ENCODE measurements at regions not wholly inside any gene's neighbourhood (a gene's known extent, or its start where the extent isn't known, plus 50 kb on each side); places are given as distances from the start of the nearest gene placed in this dataset.

DNA sequence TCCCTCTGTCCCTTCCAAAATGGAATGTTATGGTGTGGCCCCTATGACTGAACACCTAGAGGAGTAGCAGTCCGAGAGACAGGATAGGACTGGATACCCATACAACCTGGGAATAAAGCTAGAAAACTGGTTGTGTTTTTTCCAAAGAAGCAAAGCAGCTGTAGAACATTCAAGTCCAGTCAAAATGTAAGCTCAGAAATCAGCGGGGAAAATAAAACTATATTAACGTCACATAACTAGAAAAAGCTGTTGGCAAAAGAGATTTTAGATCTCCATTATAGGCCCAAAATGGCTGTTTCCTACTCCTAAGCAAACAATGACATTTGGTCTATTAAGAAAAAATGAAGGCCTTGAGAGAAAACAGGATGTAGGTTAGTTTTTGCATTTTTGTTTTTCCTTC lies 177.7 kb downstream of the PTN start:
- no peaks in the 10 kb centered on the region for H3K9me3 ChIP-seq
- no peak overlapping the region for H3K27ac ChIP-seq
- intact Hi-C loops (cut with DNase I), result loop anchor here in 1 of 2 donors (5.0 kb wide), 1 partner anchor 287 kb away; no protein-coding TSS in a partner anchor
- H3K4me3 ChIP-seq, result no peak overlapping the region
- no peak for TF ChIP-seq POLR2A (IDR thresholded peaks at IDR 0.05)
- TF ChIP-seq, protein P1, sequence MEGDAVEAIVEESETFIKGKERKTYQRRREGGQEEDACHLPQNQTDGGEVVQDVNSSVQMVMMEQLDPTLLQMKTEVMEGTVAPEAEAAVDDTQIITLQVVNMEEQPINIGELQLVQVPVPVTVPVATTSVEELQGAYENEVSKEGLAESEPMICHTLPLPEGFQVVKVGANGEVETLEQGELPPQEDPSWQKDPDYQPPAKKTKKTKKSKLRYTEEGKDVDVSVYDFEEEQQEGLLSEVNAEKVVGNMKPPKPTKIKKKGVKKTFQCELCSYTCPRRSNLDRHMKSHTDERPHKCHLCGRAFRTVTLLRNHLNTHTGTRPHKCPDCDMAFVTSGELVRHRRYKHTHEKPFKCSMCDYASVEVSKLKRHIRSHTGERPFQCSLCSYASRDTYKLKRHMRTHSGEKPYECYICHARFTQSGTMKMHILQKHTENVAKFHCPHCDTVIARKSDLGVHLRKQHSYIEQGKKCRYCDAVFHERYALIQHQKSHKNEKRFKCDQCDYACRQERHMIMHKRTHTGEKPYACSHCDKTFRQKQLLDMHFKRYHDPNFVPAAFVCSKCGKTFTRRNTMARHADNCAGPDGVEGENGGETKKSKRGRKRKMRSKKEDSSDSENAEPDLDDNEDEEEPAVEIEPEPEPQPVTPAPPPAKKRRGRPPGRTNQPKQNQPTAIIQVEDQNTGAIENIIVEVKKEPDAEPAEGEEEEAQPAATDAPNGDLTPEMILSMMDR (IDR thresholded peaks at IDR 0.05), result no peak
- H3K36me3 ChIP-seq, result no peaks in the 10 kb centered on the region
- 67% methylated on average over 3 of the region's 3 CpGs for WGBS (ENCODE audit: insufficient coverage, low coverage, low lambda C conversion rate, missing lambda C conversion rate)
- no peaks in the 10 kb centered on the region for H3K4me1 ChIP-seq
- no peak for ATAC-seq
- DNase-seq, result no peak
- H3K27me3 ChIP-seq, result no peaks in the 10 kb centered on the region

DNA sequence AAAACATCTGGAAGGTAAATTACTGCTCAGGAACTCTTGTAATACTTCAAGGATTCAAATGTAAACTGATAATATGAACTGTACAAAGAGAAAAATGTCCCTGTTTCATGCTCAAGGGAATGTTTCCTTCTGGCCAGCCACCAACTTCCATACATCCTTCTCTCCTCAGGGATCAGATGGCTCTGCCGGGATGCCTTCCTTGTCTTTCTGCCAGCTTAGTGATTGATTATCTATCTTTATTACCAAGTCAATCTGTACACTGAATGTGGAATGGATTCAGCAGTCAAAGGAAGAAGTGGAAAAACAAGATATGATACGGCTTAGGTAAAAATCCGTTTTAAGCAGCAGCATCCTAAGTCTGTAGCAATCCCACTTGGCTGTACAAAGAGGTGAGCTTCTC lies 178.3 kb downstream of the PTN start:
- Histone ChIP-seq H3K9me3 (no peaks in the 10 kb centered on the region), H3K27me3 (no peaks in the 10 kb centered on the region), H3K4me3 (no peak overlapping the region), H3K36me3 (no peaks in the 10 kb centered on the region), H3K4me1 (no peaks in the 10 kb centered on the region), H3K27ac (no peak overlapping the region)
- DNase-seq (no peak), ATAC-seq (no peak)
- 66% methylated on average over 3 of the region's 3 CpGs for WGBS (ENCODE audit: insufficient coverage, low coverage, low lambda C conversion rate, missing lambda C conversion rate)
- intact Hi-C loops (cut with DNase I), result loop anchor here in 1 of 2 donors (5.0 kb wide), 1 partner anchor 287 kb away; no protein-coding TSS in a partner anchor
- TF ChIP-seq, protein P1 (IDR thresholded peaks at IDR 0.05), result no peak
- TF ChIP-seq POLR2A (IDR thresholded peaks at IDR 0.05), result no peak

DNA sequence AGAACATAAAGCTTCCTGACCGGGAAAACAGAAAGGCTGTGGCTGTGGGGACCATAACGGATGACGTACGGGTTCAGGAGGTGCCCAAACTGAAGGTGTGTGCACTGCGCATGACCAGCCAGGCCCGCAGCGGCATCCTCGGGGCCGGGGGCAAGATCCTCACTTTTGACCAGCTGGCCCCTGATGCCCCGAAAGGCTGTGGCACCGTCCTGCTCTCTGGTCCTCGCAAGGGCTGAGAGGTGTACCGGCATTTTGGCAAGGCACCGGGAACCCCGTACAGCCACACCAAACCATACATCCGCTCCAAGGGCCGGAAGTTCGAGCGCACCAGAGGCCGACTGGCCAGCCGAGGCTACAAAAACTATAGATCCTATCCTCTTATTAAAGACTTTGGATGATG lies 179.3 kb downstream of the PTN start:
- no peak overlapping the region for H3K27ac ChIP-seq
- no peaks in the 10 kb centered on the region for H3K9me3 ChIP-seq
- intact Hi-C loops (cut with DNase I), result no loop called here
- 94% methylated on average over 5 of the region's 21 CpGs for WGBS (ENCODE audit: insufficient coverage, low coverage, low lambda C conversion rate, missing lambda C conversion rate)
- H3K4me3 ChIP-seq, result no peak overlapping the region
- ATAC-seq (no peak), DNase-seq (no peak)
- H3K27me3 ChIP-seq, result no peaks in the 10 kb centered on the region
- H3K36me3 ChIP-seq, result no peaks in the 10 kb centered on the region
- no peaks in the 10 kb centered on the region for H3K4me1 ChIP-seq
- no peak for TF ChIP-seq POLR2A (IDR thresholded peaks at IDR 0.05)
- TF ChIP-seq, protein P1 (IDR thresholded peaks at IDR 0.05), result no peak

DNA sequence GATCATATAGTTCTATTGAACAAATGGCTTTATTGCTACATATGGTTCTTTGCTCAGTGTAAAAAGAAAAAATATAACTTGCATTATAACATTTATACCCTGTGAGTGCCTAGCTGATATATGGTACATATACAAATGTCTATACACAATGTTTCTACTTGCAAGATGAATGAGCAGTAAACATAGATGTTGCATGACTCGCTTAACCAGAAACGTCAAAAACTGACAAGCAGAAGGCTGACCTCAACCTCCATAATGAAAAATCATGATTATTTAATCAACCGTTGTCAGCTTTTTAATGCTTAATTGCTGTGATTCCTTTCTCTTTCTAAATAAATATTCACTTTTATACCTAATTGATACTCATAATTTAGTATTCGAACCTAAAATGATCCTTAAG lies 183.3 kb downstream of the PTN start:
- intact Hi-C loops (cut with DNase I), result no loop called here

More for the DNA sequence above, 183.3 kb downstream of the PTN start:
- H3K4me1 ChIP-seq, result no peaks in the 10 kb centered on the region
- ATAC-seq (no peak), DNase-seq (no peak)
- H3K36me3 ChIP-seq, result no peaks in the 10 kb centered on the region
- H3K9me3 ChIP-seq, result no peaks in the 10 kb centered on the region
- 61% methylated on average over 4 of the region's 4 CpGs for WGBS (ENCODE audit: insufficient coverage, low coverage, low lambda C conversion rate, missing lambda C conversion rate)
- no peak overlapping the region for H3K4me3 ChIP-seq
- H3K27ac ChIP-seq, result no peak overlapping the region
- TF ChIP-seq POLR2A (IDR thresholded peaks at IDR 0.05), result no peak
- TF ChIP-seq, protein P1 (IDR thresholded peaks at IDR 0.05), result no peak
- no peaks in the 10 kb centered on the region for H3K27me3 ChIP-seq
